Mesodermal cell (in vitro differentiated cells): ENCODE measurements at regions not wholly inside any gene's neighbourhood (a gene's known extent, or its start where the extent isn't known, plus 50 kb on each side); places are given as distances from the start of the nearest gene placed in this dataset.

Experiments used
- H3K27ac ChIP-seq: 2 replicates; pipeline ENCODE4 v1.7.0; 2013; ENCODE audit warnings: mild to moderate bottlenecking, low read depth, low read length, moderate library complexity; ENCODE audit not compliant: severe bottlenecking
- H3K36me3 ChIP-seq: 2 replicates; pipeline ENCODE4 v1.7.1; 2013; ENCODE audit warnings: mild to moderate bottlenecking, low read length, moderate library complexity; ENCODE audit not compliant: control insufficient read depth, insufficient read depth
- H3K4me1 ChIP-seq: one replicate; pipeline ENCODE4 v1.7.1; 2013; ENCODE audit warnings: mild to moderate bottlenecking, low read length; ENCODE audit not compliant: insufficient read depth, control insufficient read depth, poor library complexity, severe bottlenecking
- H3K4me3 ChIP-seq: 2 replicates; pipeline ENCODE4 v1.7.0; 2013; ENCODE audit warnings: low read length, control low read depth, mild to moderate bottlenecking; ENCODE audit not compliant: insufficient read depth, poor library complexity, severe bottlenecking; ENCODE audit errors: extremely low read depth
- H3K9me3 ChIP-seq: 2 replicates; pipeline ENCODE4 v1.7.1; 2013; ENCODE audit warnings: mild to moderate bottlenecking, low read length, moderate library complexity; ENCODE audit not compliant: control insufficient read depth
- WGBS, 2 experiments: methylation state at CpG; one replicate each; pipeline ENCODE4 v1.1.5; 2013; ENCODE audit warnings: missing lambda C conversion rate in 2 of 2; ENCODE audit not compliant: insufficient coverage in 2 of 2; 5-methylcytosine and 5-hydroxymethylcytosine counted together

- no peaks in the 10 kb centered on the region for H3K36me3 ChIP-seq
Measured at GRCh38 chr9:106321394-106322180, 541.4 kb upstream of the ZNF462 start.

DNA sequence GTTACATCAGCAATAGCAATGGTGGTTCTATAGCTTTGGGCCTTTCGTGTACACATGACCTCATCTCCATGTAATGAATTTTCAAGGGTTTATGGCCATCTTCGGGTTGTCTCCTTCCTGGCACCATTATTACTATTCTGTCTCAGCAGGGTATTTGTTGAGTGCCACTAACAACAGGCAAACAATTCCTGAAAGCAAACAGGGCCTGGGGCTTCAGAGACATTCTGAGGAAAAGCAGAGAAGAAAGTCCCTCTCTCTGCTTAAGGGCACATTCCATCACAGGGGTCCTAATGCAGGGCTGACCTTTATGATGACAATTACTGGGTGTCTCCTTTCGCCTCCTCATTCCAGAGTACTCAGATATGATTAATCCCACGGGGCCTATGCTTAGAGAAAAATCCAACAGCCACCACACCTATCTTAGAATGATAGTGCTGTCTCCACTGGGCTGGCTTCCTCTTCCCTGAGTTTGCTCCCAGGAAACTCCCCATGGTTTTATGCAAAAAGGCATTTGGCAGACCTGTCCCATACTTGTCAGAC, 540.2 kb upstream of the ZNF462 start:
- Histone ChIP-seq H3K27ac (peak overlapping the region; percentile 78), H3K9me3 (no peaks in the 10 kb centered on the region), H3K36me3 (no peaks in the 10 kb centered on the region), H3K4me3 (no peak overlapping the region), H3K4me1 (peaks cover 13% of the 10 kb centered on the region)
- 82 to 86% methylated on average over 3 of the region's 4 CpGs for WGBS, 2 experiments

More at GRCh38 chr9:106321394-106322180, 541.4 kb upstream of the ZNF462 start:
- Histone ChIP-seq H3K9me3 (no peaks in the 10 kb centered on the region), H3K27ac (peak overlapping the region; percentile 78), H3K4me3 (no peak overlapping the region), H3K4me1 (peaks cover 13% of the 10 kb centered on the region)
- 83% methylated on average over 1 to 2 of the region's 5 CpGs for WGBS, 2 experiments

GRCh38 chr9:106324053-106324585, 538.8 kb upstream of the ZNF462 start:
- H3K36me3 ChIP-seq: no peaks in the 10 kb centered on the region
- H3K27ac ChIP-seq: peak overlapping the region; percentile 68
- H3K4me3 ChIP-seq: no peak overlapping the region
- no peaks in the 10 kb centered on the region for H3K9me3 ChIP-seq
- 85 to 87% methylated on average over 5 to 9 of the region's 10 CpGs for WGBS, 2 experiments
- peaks cover 13% of the 10 kb centered on the region for H3K4me1 ChIP-seq

DNA sequence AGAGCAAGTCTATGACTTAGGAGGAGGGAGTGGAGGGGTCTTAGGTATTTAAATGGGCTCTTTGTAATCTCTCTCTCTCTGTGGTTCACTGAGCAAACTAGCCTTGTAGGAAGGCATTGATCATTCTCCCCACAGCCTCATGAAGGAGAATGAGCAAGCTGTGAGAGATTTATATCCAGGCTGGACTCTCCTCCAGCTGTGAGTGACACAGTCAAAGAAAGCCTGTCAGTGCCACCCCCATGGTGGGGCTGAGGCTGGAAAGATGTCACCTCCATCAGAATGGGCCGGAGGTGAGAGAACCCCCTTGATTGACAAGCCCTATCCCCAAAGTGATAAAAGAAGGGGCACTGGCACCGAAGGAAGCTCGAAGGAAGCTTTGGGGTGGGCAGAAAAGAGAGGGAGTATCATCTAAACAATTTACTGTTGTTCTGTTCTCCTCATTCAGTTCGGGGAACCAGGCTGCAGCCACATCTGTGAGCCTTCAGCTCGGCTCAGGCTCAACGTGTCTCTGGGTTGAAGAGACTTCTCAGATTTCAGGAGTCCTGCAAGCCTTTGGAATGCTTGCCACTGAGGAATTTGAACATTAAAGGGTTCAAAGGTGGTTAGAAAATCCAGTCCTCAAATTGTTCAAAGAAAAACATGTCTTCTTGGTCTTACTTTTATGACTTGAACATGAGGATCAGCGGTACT, 538.2 kb upstream of the ZNF462 start:
- H3K9me3 ChIP-seq: no peaks in the 10 kb centered on the region
- 51 to 84% methylated on average over 3 to 7 of the region's 7 CpGs for WGBS, 2 experiments
- H3K4me3 ChIP-seq: no peak overlapping the region
- peaks cover 13% of the 10 kb centered on the region for H3K4me1 ChIP-seq
- H3K36me3 ChIP-seq: no peaks in the 10 kb centered on the region
- peak overlapping the region; percentile 68 for H3K27ac ChIP-seq

DNA sequence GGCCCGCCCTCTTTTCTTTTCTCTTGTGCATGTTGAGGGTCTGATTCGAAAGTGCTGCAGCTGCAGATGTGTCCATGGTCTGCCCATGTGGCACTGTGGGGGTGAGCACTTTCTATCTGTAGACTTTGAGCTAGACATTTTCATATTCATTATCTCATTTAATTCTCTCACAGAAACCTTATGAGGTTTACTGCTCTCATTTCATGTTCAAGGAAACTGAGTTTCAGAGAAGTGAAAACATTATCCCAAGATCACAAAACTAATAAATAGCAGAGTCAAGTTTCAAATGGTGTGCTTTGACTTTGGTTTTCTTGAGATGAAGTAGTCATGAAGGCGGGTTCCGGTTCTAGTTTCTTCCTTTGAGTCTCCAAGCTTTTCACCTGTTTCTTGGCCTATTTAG, 536.5 kb upstream of the ZNF462 start:
- Histone ChIP-seq H3K9me3 (no peaks in the 10 kb centered on the region), H3K36me3 (no peaks in the 10 kb centered on the region), H3K27ac (no peak overlapping the region), H3K4me3 (no peak overlapping the region), H3K4me1 (peaks cover 13% of the 10 kb centered on the region)
- WGBS, 2 experiments: no CpG with 5 or more reads among the region's 4 CpGs

DNA sequence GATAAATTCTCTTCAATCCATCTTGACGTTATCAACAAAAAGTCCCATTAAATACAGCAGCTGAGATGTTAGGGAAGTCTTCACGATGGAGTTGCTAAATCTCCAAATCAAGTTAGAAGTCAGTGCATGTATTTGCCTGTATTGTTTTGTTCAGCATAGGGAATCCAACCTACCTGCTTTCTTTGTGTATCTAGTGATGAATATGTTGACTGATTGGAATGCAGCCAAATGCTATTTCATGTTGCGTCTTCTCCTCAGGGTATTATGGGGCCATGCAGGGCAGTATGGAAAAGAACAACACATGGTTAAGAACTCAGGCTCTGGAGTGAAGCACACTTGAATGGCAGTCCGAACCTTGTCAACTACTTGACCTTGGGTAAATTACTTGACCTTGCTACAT, 529.5 kb upstream of the ZNF462 start:
- no peaks in the 10 kb centered on the region for H3K4me1 ChIP-seq
- no peaks in the 10 kb centered on the region for H3K9me3 ChIP-seq
- no peaks in the 10 kb centered on the region for H3K36me3 ChIP-seq
- no peak overlapping the region for H3K4me3 ChIP-seq
- no peak overlapping the region for H3K27ac ChIP-seq
- WGBS, 2 experiments: 100% methylated on average over 1 to 2 of the region's 4 CpGs

GRCh38 chr9:106334081-106334480, 528.9 kb upstream of the ZNF462 start:
- H3K36me3 ChIP-seq: no peaks in the 10 kb centered on the region
- no peak overlapping the region for H3K27ac ChIP-seq
- H3K4me1 ChIP-seq: no peaks in the 10 kb centered on the region
- H3K4me3 ChIP-seq: no peak overlapping the region
- 71 to 100% methylated on average over 1 of the region's 4 CpGs for WGBS, 2 experiments
- H3K9me3 ChIP-seq: no peaks in the 10 kb centered on the region

GRCh38 chr9:106339882-106340281, 523.1 kb upstream of the ZNF462 start:
- Histone ChIP-seq H3K36me3 (no peaks in the 10 kb centered on the region), H3K27ac (no peak overlapping the region), H3K9me3 (no peaks in the 10 kb centered on the region), H3K4me1 (no peaks in the 10 kb centered on the region), H3K4me3 (no peak overlapping the region)
- WGBS, 2 experiments: 83 to 100% methylated on average over 2 to 3 of the region's 3 CpGs

DNA sequence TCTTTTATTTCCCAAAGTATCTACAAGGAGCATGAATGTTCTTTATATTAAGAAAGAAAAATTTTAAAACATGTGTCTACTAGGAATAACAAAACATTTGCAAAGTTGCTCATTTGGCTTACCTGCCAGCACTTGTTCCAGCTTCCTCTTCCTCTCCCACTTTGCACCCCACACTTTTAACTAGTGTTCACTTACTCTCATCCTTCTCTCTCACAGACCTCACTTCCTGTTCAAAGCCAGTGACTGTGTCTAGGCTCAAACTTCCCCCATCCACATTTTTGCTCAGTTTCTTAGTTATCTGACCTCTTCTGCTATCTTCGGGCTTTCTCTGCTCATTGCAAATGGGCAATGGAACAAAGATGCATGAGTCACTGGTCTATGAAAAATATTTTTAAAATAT, 512.2 kb upstream of the ZNF462 start:
- Histone ChIP-seq H3K9me3 (no peaks in the 10 kb centered on the region), H3K36me3 (no peaks in the 10 kb centered on the region), H3K4me1 (no peaks in the 10 kb centered on the region), H3K27ac (no peak overlapping the region), H3K4me3 (no peak overlapping the region)
- no CpG with 5 or more reads among the region's 1 CpG for WGBS, 2 experiments

GRCh38 chr9:106356924-106357323, 506.0 kb upstream of the ZNF462 start:
- H3K27ac ChIP-seq: no peak overlapping the region
- H3K9me3 ChIP-seq: no peaks in the 10 kb centered on the region
- no peaks in the 10 kb centered on the region for H3K36me3 ChIP-seq
- no peaks in the 10 kb centered on the region for H3K4me1 ChIP-seq
- no peak overlapping the region for H3K4me3 ChIP-seq
